A549 (cell line): ENCODE measurements at regions not wholly inside any gene's neighbourhood (a gene's known extent, or its start where the extent isn't known, plus 50 kb on each side); places are given as distances from the start of the nearest gene placed in this dataset.
"Not testable (repeated sequence)": the region's sequence is repeated elsewhere in the genome, so short reads cannot be mapped to it uniquely, and the experiment has no call there.

Experiments
- CTCF ChIP-seq: fragments of >200 bp; sonication (Bioruptor Twin); formaldehyde crosslinking; IDR thresholded peaks from 3 replicates; pipeline ENCODE4 v1.5.1; 2016
- MYC ChIP-seq: IDR thresholded peaks from 2 replicates; pipeline ENCODE4 v1.6.1; 2012; ENCODE audit warnings: mild to moderate bottlenecking, inconsistent platforms, low read length, improper control_type of control experiment, borderline replicate concordance
- POLR2A ChIP-seq: IDR thresholded peaks from 2 replicates; pipeline ENCODE4 v1.6.1; 2012; ENCODE audit warnings: mild to moderate bottlenecking, low read length
- TF ChIP-seq, protein P1 (sequence below): fragments of 250-450 bp; sonication (Bioruptor Pico); IDR thresholded peaks from 2 replicates; pipeline ENCODE4 v1.5.0; 2021; ENCODE audit warnings: mild to moderate bottlenecking, moderate library complexity, borderline replicate concordance

DNA sequence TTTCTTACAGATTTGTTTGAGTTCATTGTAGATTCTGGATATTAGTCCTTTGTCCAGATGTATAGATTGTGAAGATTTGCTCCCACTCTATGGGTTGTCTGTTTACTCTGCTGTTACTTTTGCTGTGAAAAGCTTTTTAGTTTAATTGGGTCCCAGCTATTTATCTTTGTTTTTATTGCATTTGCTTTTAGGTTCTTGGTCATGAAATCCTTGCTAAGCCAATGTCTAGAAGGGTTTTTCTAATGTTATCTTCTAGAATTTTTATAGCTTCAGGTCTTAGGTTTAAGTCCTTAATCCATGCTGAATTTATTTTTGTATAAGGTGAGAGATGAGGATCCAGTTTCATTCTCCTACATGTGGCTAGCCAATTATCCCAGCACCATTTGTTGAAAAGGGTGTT lies 81.2 kb upstream of the NDST4 start:
- TF ChIP-seq CTCF, MYC, POLR2A: not testable (repeated sequence)
- TF ChIP-seq, protein P1, sequence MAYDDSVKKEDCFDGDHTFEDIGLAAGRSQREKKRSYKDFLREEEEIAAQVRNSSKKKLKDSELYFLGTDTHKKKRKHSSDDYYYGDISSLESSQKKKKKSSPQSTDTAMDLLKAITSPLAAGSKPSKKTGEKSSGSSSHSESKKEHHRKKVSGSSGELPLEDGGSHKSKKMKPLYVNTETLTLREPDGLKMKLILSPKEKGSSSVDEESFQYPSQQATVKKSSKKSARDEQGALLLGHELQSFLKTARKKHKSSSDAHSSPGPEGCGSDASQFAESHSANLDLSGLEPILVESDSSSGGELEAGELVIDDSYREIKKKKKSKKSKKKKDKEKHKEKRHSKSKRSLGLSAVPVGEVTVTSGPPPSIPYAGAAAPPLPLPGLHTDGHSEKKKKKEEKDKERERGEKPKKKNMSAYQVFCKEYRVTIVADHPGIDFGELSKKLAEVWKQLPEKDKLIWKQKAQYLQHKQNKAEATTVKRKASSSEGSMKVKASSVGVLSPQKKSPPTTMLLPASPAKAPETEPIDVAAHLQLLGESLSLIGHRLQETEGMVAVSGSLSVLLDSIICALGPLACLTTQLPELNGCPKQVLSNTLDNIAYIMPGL: not testable (repeated sequence)
